Thoracic aorta (tissue), 2 donors: ENCODE measurements at regions not wholly inside any gene's neighbourhood (a gene's known extent, or its start where the extent isn't known, plus 50 kb on each side); places are given as distances from the start of the nearest gene placed in this dataset.

Experiments
- ATAC-seq: fragments of 150-250 bp; one replicate; pipeline ENCODE4 v1.8.0; 2017; ENCODE audit warnings: low read depth; ENCODE audit not compliant: insufficient number of reproducible peaks, low FRiP score
- DNase-seq: peaks from one replicate; pipeline ENCODE4 v3.0.0-alpha.2; 2020; ENCODE audit warnings: low spot score
- H3K27ac ChIP-seq, 2 donors: fragments of 200-600 bp; sonication (generic); 1 replicate in 1 of 2; 2 replicates in 1 of 2; pipeline ENCODE4 v1.5.1; 2016; ENCODE audit warnings: mild to moderate bottlenecking in 2 of 2, moderate library complexity in 2 of 2
- H3K27me3 ChIP-seq: fragments of 200-600 bp; sonication (generic); replicated peaks from 2 replicates; pipeline ENCODE4 v1.6.0; 2016; ENCODE audit warnings: mild to moderate bottlenecking; ENCODE audit not compliant: insufficient read depth
- H3K36me3 ChIP-seq: fragments of 200-600 bp; sonication (generic); one replicate; pipeline ENCODE4 v1.5.1; 2016
- H3K4me1 ChIP-seq, 2 donors: fragments of 200-600 bp; sonication (generic); 1 replicate in 1 of 2; 2 replicates in 1 of 2; pipeline versions ENCODE4 v1.5.1 to v1.6.0; 2016; ENCODE audit warnings: low read depth in 2 of 2, mild to moderate bottlenecking in 1 of 2; ENCODE audit not compliant: control insufficient read depth in 1 of 2
- H3K4me3 ChIP-seq: fragments of 200-600 bp; sonication (generic); 2 replicates; pipeline ENCODE4 v1.5.1; 2016; ENCODE audit warnings: mild to moderate bottlenecking
- H3K9me3 ChIP-seq: fragments of 200-600 bp; sonication (generic); 2 replicates; pipeline ENCODE4 v1.5.1; 2016
- CTCF ChIP-seq: fragments of 200-600 bp; sonication (generic); IDR thresholded peaks from one replicate; pipeline ENCODE4 v1.5.1; 2019; ENCODE audit warnings: antibody characterized with exemption

- Histone ChIP-seq H3K4me1 (no peaks in the 10 kb centered on the region), H3K36me3 (no peaks in the 10 kb centered on the region), H3K4me3 (no peak overlapping the region), H3K27ac (no peak overlapping the region), H3K9me3 (no peaks in the 10 kb centered on the region), H3K27me3 (no peaks in the 10 kb centered on the region)
- ATAC-seq (no peak), DNase-seq (no peak)
- TF ChIP-seq CTCF = no peak
These were observed 134.6 kb upstream of the RUNX3 start for GRCh38 chr1:25064465-25065240.

GRCh38 chr1:25063591-25064416, 133.7 kb upstream of the RUNX3 start:
- H3K36me3 ChIP-seq = no peaks in the 10 kb centered on the region
- no peak overlapping the region for H3K4me3 ChIP-seq
- TF ChIP-seq CTCF = no peak
- ATAC-seq (no peak), DNase-seq (no peak)
- no peaks in the 10 kb centered on the region for H3K4me1 ChIP-seq
- no peaks in the 10 kb centered on the region for H3K9me3 ChIP-seq
- H3K27me3 ChIP-seq = no peaks in the 10 kb centered on the region
- H3K27ac ChIP-seq = no peak overlapping the region

GRCh38 chr1:25062621-25063255, 132.7 kb upstream of the RUNX3 start:
- Histone ChIP-seq H3K4me3 (no peak overlapping the region), H3K9me3 (no peaks in the 10 kb centered on the region), H3K4me1 (no peaks in the 10 kb centered on the region), H3K36me3 (no peaks in the 10 kb centered on the region), H3K27ac (no peak overlapping the region), H3K27me3 (no peaks in the 10 kb centered on the region)
- DNase-seq = no peak
- no peak for TF ChIP-seq CTCF
- ATAC-seq = no peak

- DNase-seq (no peak), ATAC-seq (no peak)
- no peaks in the 10 kb centered on the region for H3K36me3 ChIP-seq
- no peaks in the 10 kb centered on the region for H3K9me3 ChIP-seq
- H3K27ac ChIP-seq = no peak overlapping the region
- H3K27me3 ChIP-seq = no peaks in the 10 kb centered on the region
- H3K4me1 ChIP-seq = no peaks in the 10 kb centered on the region
- no peak overlapping the region for H3K4me3 ChIP-seq
- no peak for TF ChIP-seq CTCF
These were observed 131.4 kb upstream of the RUNX3 start for GRCh38 chr1:25061261-25061995.
